H9 (cell line): ENCODE measurements at regions not wholly inside any gene's neighbourhood (a gene's known extent, or its start where the extent isn't known, plus 50 kb on each side); places are given as distances from the start of the nearest gene placed in this dataset.

Experiments used
- DNase-seq: peaks from one replicate; pipeline ENCODE4 v3.0.0-alpha.2; 2017
- H2AFZ ChIP-seq: one replicate; pipeline ENCODE4 v1.6.1; 2013; ENCODE audit warnings: mild to moderate bottlenecking, low read length, control low read depth, moderate library complexity
- H2AK5ac ChIP-seq: 2 replicates; pipeline ENCODE4 v1.6.1; 2013; ENCODE audit warnings: low read length, control low read depth, mixed read lengths; ENCODE audit not compliant: insufficient read length
- H2BK120ac ChIP-seq: one replicate; pipeline ENCODE4 v1.6.1; 2013; ENCODE audit warnings: low read depth, mild to moderate bottlenecking, low read length, control low read depth, inconsistent platforms; ENCODE audit not compliant: poor library complexity, severe bottlenecking
- H2BK12ac ChIP-seq: 2 replicates; pipeline ENCODE4 v1.6.1; 2013; ENCODE audit warnings: low read length, control low read depth, mixed read lengths, low read depth; ENCODE audit not compliant: insufficient read length
- H2BK15ac ChIP-seq: 2 replicates; pipeline ENCODE4 v1.6.1; 2013; ENCODE audit warnings: low read depth, low read length, control low read depth
- H2BK20ac ChIP-seq: one replicate; pipeline ENCODE4 v1.6.1; 2013; ENCODE audit warnings: low read depth, mild to moderate bottlenecking, low read length, control low read depth, inconsistent platforms; ENCODE audit not compliant: poor library complexity, severe bottlenecking
- H2BK5ac ChIP-seq: 2 replicates; pipeline ENCODE4 v1.6.1; 2013; ENCODE audit warnings: low read length, control low read depth, mixed read lengths; ENCODE audit not compliant: insufficient read length
- H3K14ac ChIP-seq: 2 replicates; pipeline ENCODE4 v1.6.1; 2013; ENCODE audit warnings: low read length, control low read depth; ENCODE audit not compliant: insufficient read depth
- H3K18ac ChIP-seq: 2 replicates; pipeline ENCODE4 v1.6.1; 2013; ENCODE audit warnings: low read depth, mild to moderate bottlenecking, mixed read lengths, low read length, control low read depth; ENCODE audit not compliant: insufficient read length
- H3K23ac ChIP-seq: 2 replicates; pipeline ENCODE4 v1.6.1; 2013; ENCODE audit warnings: low read length, control low read depth, mixed read lengths, low read depth; ENCODE audit not compliant: insufficient read length
- H3K23me2 ChIP-seq: 2 replicates; pipeline ENCODE4 v1.6.1; 2013; ENCODE audit warnings: low read depth, mild to moderate bottlenecking, mixed read lengths, low read length, control low read depth; ENCODE audit not compliant: insufficient read length, poor library complexity, severe bottlenecking
- H3K27ac ChIP-seq: 2 replicates; pipeline ENCODE4 v1.5.1; 2013; ENCODE audit warnings: low read length, control low read depth, mixed read lengths, low read depth; ENCODE audit not compliant: insufficient read length
- H3K27me3 ChIP-seq: 2 replicates; pipeline ENCODE4 v1.6.1; 2013; ENCODE audit warnings: low read length, control low read depth, inconsistent platforms; ENCODE audit not compliant: insufficient read depth
- H3K4ac ChIP-seq: 2 replicates; pipeline ENCODE4 v1.6.1; 2013; ENCODE audit warnings: low read depth, mild to moderate bottlenecking, control low read depth, inconsistent platforms, low read length, moderate library complexity
- H3K4me1 ChIP-seq: 2 replicates; pipeline ENCODE4 v1.6.1; 2013; ENCODE audit warnings: low read length, control low read depth, inconsistent platforms; ENCODE audit not compliant: insufficient read depth
- H3K4me2 ChIP-seq: 2 replicates; pipeline ENCODE4 v1.6.1; 2013; ENCODE audit warnings: low read length, control low read depth, mixed read lengths; ENCODE audit not compliant: insufficient read length, insufficient read depth
- H3K56ac ChIP-seq: 2 replicates; pipeline ENCODE4 v1.6.1; 2013; ENCODE audit warnings: low read depth, mild to moderate bottlenecking, mixed read lengths, low read length, control low read depth; ENCODE audit not compliant: insufficient read length
- H3K79me1 ChIP-seq: 2 replicates; pipeline ENCODE4 v1.6.1; 2013; ENCODE audit warnings: low read depth, mild to moderate bottlenecking, moderate library complexity, low read length, control low read depth, inconsistent platforms; ENCODE audit not compliant: insufficient read depth, poor library complexity, severe bottlenecking
- H3K79me2 ChIP-seq: 2 replicates; pipeline ENCODE4 v1.6.1; 2013; ENCODE audit warnings: low read length, control low read depth, inconsistent platforms; ENCODE audit not compliant: insufficient read depth
- H3K9ac ChIP-seq: 2 replicates; pipeline ENCODE4 v1.6.1; 2013; ENCODE audit warnings: low read length, control low read depth, mixed read lengths; ENCODE audit not compliant: insufficient read length; ENCODE audit errors: extremely low read depth
- H3K9me3 ChIP-seq: one replicate; pipeline ENCODE4 v1.6.1; 2013; ENCODE audit warnings: low read depth, low read length, inconsistent platforms; ENCODE audit not compliant: control insufficient read depth
- H3T11ph ChIP-seq: one replicate; pipeline ENCODE4 v1.6.1; 2013; ENCODE audit warnings: mild to moderate bottlenecking, low read length, control low read depth, inconsistent platforms
- H4K20me1 ChIP-seq: one replicate; pipeline ENCODE4 v1.6.1; 2013; ENCODE audit not compliant: control insufficient read depth, insufficient read length, insufficient read depth
- H4K5ac ChIP-seq: 2 replicates; pipeline ENCODE4 v1.6.1; 2013; ENCODE audit warnings: low read depth, mild to moderate bottlenecking, mixed read lengths, low read length, control low read depth; ENCODE audit not compliant: insufficient read length
- H4K8ac ChIP-seq: replicated peaks from 2 replicates; pipeline ENCODE4 v1.6.1; 2013; ENCODE audit warnings: low read length, control low read depth, mixed read lengths, low read depth; ENCODE audit not compliant: insufficient read length
- H4K91ac ChIP-seq: 2 replicates; pipeline ENCODE4 v1.6.1; 2013; ENCODE audit warnings: low read depth, mild to moderate bottlenecking, moderate library complexity, mixed read lengths, low read length, control low read depth; ENCODE audit not compliant: insufficient read length
- H3K27ac Mint-ChIP-seq, 3 experiments: 2 replicates in 2 of 3; 3 replicates in 1 of 3; pipeline ENCODE4 v1.8.0; 2020 to 2021; ENCODE audit warnings: mixed read lengths in 3 of 3, mild to moderate bottlenecking in 1 of 3, moderate library complexity in 1 of 3
- H3K27me3 Mint-ChIP-seq: 2 replicates; pipeline ENCODE4 v1.8.0; 2021; ENCODE audit warnings: low read depth, mild to moderate bottlenecking, moderate library complexity, mixed read lengths
- H3K36me3 Mint-ChIP-seq, 3 experiments: 2 replicates in 2 of 3; 3 replicates in 1 of 3; pipeline ENCODE4 v1.8.0; 2020 to 2021; ENCODE audit warnings: low read depth in 3 of 3, mixed read lengths in 3 of 3; ENCODE audit not compliant: insufficient read depth in 1 of 3
- H3K4me1 Mint-ChIP-seq, 2 experiments: 2 replicates each; pipeline ENCODE4 v1.8.0; 2020; ENCODE audit warnings: mixed read lengths in 2 of 2
- H3K4me3 Mint-ChIP-seq, 2 experiments: 2 replicates in 1 of 2; 3 replicates in 1 of 2; pipeline ENCODE4 v1.8.0; 2020 to 2021; ENCODE audit warnings: mild to moderate bottlenecking in 2 of 2, mixed read lengths in 2 of 2, moderate library complexity in 1 of 2
- H3K9me3 Mint-ChIP-seq, 2 experiments: 2 replicates in 1 of 2; 3 replicates in 1 of 2; pipeline ENCODE4 v1.8.0; 2020; ENCODE audit warnings: mild to moderate bottlenecking in 2 of 2, mixed read lengths in 2 of 2, moderate library complexity in 1 of 2
- WGBS: extraction: QIAGEN DNeasy Blood & Tissue Kit; methylation state at CpG from one replicate; pipeline ENCODE4 v1.1.7; 2013; ENCODE audit warnings: missing lambda C conversion rate, low lambda C conversion rate, mixed read lengths; ENCODE audit not compliant: insufficient read length; ENCODE audit errors: extremely low coverage; 5-methylcytosine and 5-hydroxymethylcytosine counted together
- TF ChIP-seq, protein P1 (sequence below): fragments of 200-600 bp; sonication (generic); conservative IDR thresholded peaks from 3 replicates; pipeline ENCODE4 v1.8.0; 2021; ENCODE audit warnings: antibody characterized with exemption, mild to moderate bottlenecking

DNA sequence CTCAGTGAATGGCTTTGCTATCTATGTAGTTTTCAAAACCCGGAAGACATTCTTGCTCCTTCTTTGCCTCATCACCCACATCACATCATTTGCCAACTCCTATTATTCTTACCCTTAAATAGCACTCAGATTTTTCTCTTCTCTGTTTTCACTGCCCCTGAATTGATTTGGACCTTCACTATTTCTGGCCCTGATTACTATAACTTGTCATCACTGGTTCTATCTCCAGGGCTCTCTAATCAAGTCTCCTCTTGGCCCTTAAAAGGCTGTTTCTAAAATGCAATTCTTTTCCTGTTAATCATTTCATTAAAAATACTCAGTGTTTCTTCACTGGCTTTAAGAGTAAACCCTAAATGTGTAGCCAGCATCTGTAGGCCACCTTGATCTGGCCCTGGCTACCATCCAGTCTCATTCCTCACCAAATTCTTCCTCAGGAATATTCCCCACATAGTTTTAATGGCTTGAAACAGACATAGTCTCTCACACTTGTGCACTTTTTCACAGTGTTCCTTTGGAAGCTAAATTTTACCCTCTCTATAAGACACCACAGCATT is 437.1 kb upstream of the CBLB start:
- Histone ChIP-seq H2BK5ac (no peak overlapping the region), H2BK120ac (no peak overlapping the region), H4K5ac (no peak overlapping the region)

More for the DNA sequence above, 437.1 kb upstream of the CBLB start:
- no peak overlapping the region for H3K23ac ChIP-seq
- no peak overlapping the region for H3K4me2 ChIP-seq
- no peak overlapping the region for H2BK20ac ChIP-seq
- H3K4ac ChIP-seq: no peak overlapping the region
- no peak overlapping the region for H2AK5ac ChIP-seq
- H3K9me3 ChIP-seq: no peaks in the 10 kb centered on the region
- H3K27me3 Mint-ChIP-seq: no peaks in the 10 kb centered on the region
- H3K27me3 ChIP-seq: no peaks in the 10 kb centered on the region
- H3K18ac ChIP-seq: no peak overlapping the region
- no peaks in the 10 kb centered on the region for H3K79me1 ChIP-seq
- no peak overlapping the region for H2BK15ac ChIP-seq
- no peak overlapping the region for H3K27ac Mint-ChIP-seq
- no peak overlapping the region for H4K91ac ChIP-seq
- TF ChIP-seq, protein P1, sequence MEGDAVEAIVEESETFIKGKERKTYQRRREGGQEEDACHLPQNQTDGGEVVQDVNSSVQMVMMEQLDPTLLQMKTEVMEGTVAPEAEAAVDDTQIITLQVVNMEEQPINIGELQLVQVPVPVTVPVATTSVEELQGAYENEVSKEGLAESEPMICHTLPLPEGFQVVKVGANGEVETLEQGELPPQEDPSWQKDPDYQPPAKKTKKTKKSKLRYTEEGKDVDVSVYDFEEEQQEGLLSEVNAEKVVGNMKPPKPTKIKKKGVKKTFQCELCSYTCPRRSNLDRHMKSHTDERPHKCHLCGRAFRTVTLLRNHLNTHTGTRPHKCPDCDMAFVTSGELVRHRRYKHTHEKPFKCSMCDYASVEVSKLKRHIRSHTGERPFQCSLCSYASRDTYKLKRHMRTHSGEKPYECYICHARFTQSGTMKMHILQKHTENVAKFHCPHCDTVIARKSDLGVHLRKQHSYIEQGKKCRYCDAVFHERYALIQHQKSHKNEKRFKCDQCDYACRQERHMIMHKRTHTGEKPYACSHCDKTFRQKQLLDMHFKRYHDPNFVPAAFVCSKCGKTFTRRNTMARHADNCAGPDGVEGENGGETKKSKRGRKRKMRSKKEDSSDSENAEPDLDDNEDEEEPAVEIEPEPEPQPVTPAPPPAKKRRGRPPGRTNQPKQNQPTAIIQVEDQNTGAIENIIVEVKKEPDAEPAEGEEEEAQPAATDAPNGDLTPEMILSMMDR: no peak
- H3K4me1 Mint-ChIP-seq: peaks cover 33 to 36% of the 10 kb centered on the region in 2 experiments
- no peaks in the 10 kb centered on the region for H4K20me1 ChIP-seq
- no peak overlapping the region for H3K56ac ChIP-seq
- H2AFZ ChIP-seq: no peak overlapping the region
- H3K36me3 Mint-ChIP-seq: peaks cover 0 to 7% (median 5%) of the 10 kb centered on the region in 3 experiments; a peak in 2 of 7 replicates
- no peak overlapping the region for H3K14ac ChIP-seq
- H3K23me2 ChIP-seq: no peaks in the 10 kb centered on the region
- no peak overlapping the region for H3T11ph ChIP-seq
- H3K4me3 Mint-ChIP-seq: no peak overlapping the region
- no peaks in the 10 kb centered on the region; the same call in 1 of the 2 replicates for H3K4me1 ChIP-seq
- WGBS: no CpG with 5 or more reads among the region's 1 CpG
- no peaks in the 10 kb centered on the region for H3K79me2 ChIP-seq
- H2BK12ac ChIP-seq: no peak overlapping the region
- DNase-seq: no peak
- peaks cover 0 to 2% of the 10 kb centered on the region in 2 experiments; a peak in 3 of 5 replicates for H3K9me3 Mint-ChIP-seq
- H3K27ac ChIP-seq: no peak overlapping the region
- no peak overlapping the region for H3K9ac ChIP-seq
- no peak overlapping the region for H4K8ac ChIP-seq
